ENCODE measurements at regions not wholly inside any gene's neighbourhood (a gene's known extent, or its start where the extent isn't known, plus 50 kb on each side); places are given as distances from the start of the nearest gene placed in this dataset.

DNA sequence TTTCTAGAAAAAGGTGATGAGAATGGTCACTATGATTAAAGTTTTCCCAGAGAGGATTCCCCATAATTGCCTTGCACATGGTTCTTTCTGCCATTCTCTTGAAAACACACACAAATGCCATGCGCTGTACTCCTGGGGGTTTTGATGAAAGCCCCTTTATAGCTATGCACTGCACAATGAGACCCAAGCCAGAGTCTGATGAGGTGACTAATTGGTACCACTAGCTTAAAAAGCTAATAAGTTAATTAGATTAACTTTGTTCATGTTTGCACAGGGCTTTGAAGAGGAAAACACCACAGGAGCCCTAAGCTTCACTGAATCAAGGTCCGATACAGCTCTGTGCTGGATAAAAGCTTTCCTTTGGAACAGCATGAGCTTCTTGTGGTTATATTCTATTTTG lies 132.2 kb downstream of the NKX6-1 start:
- no peak overlapping the region for H3K27ac ChIP-seq
- DNase-seq (ENCODE audit: low read depth, low spot score), result no peak
- no peaks in the 10 kb centered on the region for H3K36me3 ChIP-seq (ENCODE audit: insufficient read depth, low read length)
- no peak overlapping the region for H3K4me3 ChIP-seq
- no peak overlapping the region for H3K9ac ChIP-seq (ENCODE audit: insufficient read length)
- TF ChIP-seq EZH2 (IDR thresholded peaks at IDR 0.05) (no peak), FOXP2 (optimal IDR thresholded peaks at IDR 0.05; ENCODE audit: control extremely low read depth, extremely low read length, insufficient read depth) (no peak), POLR2AphosphoS5 (IDR thresholded peaks at IDR 0.05; ENCODE audit: borderline replicate concordance, low read depth, low read length) (no peak)
- H3K9me3 ChIP-seq (ENCODE audit: low read depth, low read length), result no peaks in the 10 kb centered on the region

GRCh38 chr4:84366161-84366560 lies 132.9 kb downstream of the NKX6-1 start:
- no peaks in the 10 kb centered on the region for H3K9me3 ChIP-seq (ENCODE audit: low read depth, low read length)
- no peak for TF ChIP-seq FOXP2 (optimal IDR thresholded peaks at IDR 0.05; ENCODE audit: control extremely low read depth, extremely low read length, insufficient read depth)
- TF ChIP-seq EZH2 (IDR thresholded peaks at IDR 0.05), result no peak
- no peak for TF ChIP-seq POLR2AphosphoS5 (IDR thresholded peaks at IDR 0.05; ENCODE audit: borderline replicate concordance, low read depth, low read length)
- no peak overlapping the region for H3K9ac ChIP-seq (ENCODE audit: insufficient read length)
- H3K4me3 ChIP-seq, result no peak overlapping the region
- H3K27ac ChIP-seq, result no peak overlapping the region
- DNase-seq (ENCODE audit: low read depth, low spot score), result peak; percentile 22
- H3K36me3 ChIP-seq (ENCODE audit: insufficient read depth, low read length), result no peaks in the 10 kb centered on the region

GRCh38 chr4:84362896-84363655 lies 136.0 kb downstream of the NKX6-1 start:
- no peak overlapping the region for H3K27ac ChIP-seq
- TF ChIP-seq FOXP2 (optimal IDR thresholded peaks at IDR 0.05; ENCODE audit: control extremely low read depth, extremely low read length, insufficient read depth), result no peak
- TF ChIP-seq EZH2 (IDR thresholded peaks at IDR 0.05), result no peak
- no peak for TF ChIP-seq POLR2AphosphoS5 (IDR thresholded peaks at IDR 0.05; ENCODE audit: borderline replicate concordance, low read depth, low read length)
- H3K9ac ChIP-seq (ENCODE audit: insufficient read length), result no peak overlapping the region
- no peak overlapping the region for H3K4me3 ChIP-seq
- no peaks in the 10 kb centered on the region for H3K9me3 ChIP-seq (ENCODE audit: low read depth, low read length)
- H3K36me3 ChIP-seq (ENCODE audit: insufficient read depth, low read length), result no peaks in the 10 kb centered on the region
- DNase-seq (ENCODE audit: low read depth, low spot score), result no peak

DNA sequence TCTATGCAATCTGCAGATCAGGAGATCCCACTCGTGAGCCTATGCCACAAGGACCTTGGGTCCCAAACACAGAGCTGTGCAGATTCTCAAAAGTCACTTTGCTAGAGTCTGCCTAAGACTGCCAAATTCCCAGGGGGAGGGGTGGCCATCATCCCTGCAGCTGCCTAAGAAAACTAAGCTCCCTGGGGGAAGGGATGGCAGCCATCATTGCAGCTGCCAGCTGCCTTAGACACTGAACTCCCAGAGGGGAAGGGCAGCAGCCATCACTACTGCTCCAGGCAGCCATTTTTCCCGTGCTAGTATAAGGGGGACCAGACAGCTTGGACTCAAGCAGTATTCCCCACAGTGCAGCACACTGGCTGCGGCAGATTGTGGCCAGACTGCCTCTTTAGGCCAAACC lies 156.9 kb downstream of the NKX6-1 start:
- Histone ChIP-seq H3K9ac (ENCODE audit: insufficient read length) (no peak overlapping the region), H3K9me3 (ENCODE audit: low read depth, low read length) (peaks cover 3% of the 10 kb centered on the region; the same call in 1 of the 2 replicates), H3K36me3 (ENCODE audit: insufficient read depth, low read length) (no peaks in the 10 kb centered on the region), H3K4me3 (no peak overlapping the region), H3K27ac (no peak overlapping the region)
- no peak for DNase-seq (ENCODE audit: low read depth, low spot score)
- TF ChIP-seq FOXP2 (optimal IDR thresholded peaks at IDR 0.05; ENCODE audit: control extremely low read depth, extremely low read length, insufficient read depth) (no peak), EZH2 (IDR thresholded peaks at IDR 0.05) (no peak), POLR2AphosphoS5 (IDR thresholded peaks at IDR 0.05; ENCODE audit: borderline replicate concordance, low read depth, low read length) (no peak)

GRCh38 chr4:84341559-84341958 lies 157.5 kb downstream of the NKX6-1 start:
- Histone ChIP-seq H3K9ac (ENCODE audit: insufficient read length) (no peak overlapping the region), H3K36me3 (ENCODE audit: insufficient read depth, low read length) (no peaks in the 10 kb centered on the region), H3K9me3 (ENCODE audit: low read depth, low read length) (peaks cover 3% of the 10 kb centered on the region; the same call in 1 of the 2 replicates), H3K4me3 (no peak overlapping the region), H3K27ac (no peak overlapping the region)
- no peak for DNase-seq (ENCODE audit: low read depth, low spot score)
- TF ChIP-seq POLR2AphosphoS5 (IDR thresholded peaks at IDR 0.05; ENCODE audit: borderline replicate concordance, low read depth, low read length), result no peak
- no peak for TF ChIP-seq EZH2 (IDR thresholded peaks at IDR 0.05)
- TF ChIP-seq FOXP2 (optimal IDR thresholded peaks at IDR 0.05; ENCODE audit: control extremely low read depth, extremely low read length, insufficient read depth), result no peak

DNA sequence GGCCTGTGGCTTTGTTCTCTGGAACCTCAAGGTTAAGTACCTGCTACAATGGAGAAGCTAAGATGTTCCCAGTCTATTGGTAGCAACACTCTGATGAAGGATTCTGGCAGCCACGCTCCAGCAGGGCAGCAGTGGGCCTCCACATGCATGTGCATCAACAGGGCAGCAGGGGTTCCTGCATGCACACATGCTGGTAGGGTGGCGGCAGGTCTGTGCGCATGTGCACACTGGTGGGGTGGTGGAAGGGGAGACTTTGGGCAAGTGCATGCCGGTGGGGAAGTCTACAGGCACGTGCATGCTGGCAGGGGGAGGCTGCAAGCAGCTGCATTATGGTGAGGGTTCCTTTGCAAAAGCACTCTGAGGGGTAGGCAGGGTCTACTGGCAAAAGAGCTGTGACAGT lies 160.7 kb downstream of the NKX6-1 start:
- Histone ChIP-seq H3K4me3 (no peak overlapping the region), H3K9ac (ENCODE audit: insufficient read length) (no peak overlapping the region), H3K36me3 (ENCODE audit: insufficient read depth, low read length) (no peaks in the 10 kb centered on the region), H3K27ac (no peak overlapping the region), H3K9me3 (ENCODE audit: low read depth, low read length) (no peaks in the 10 kb centered on the region; the same call in 1 of the 2 replicates)
- no peak for DNase-seq (ENCODE audit: low read depth, low spot score)
- TF ChIP-seq POLR2AphosphoS5 (IDR thresholded peaks at IDR 0.05; ENCODE audit: borderline replicate concordance, low read depth, low read length), result no peak
- TF ChIP-seq FOXP2 (optimal IDR thresholded peaks at IDR 0.05; ENCODE audit: control extremely low read depth, extremely low read length, insufficient read depth), result no peak
- no peak for TF ChIP-seq EZH2 (IDR thresholded peaks at IDR 0.05)

- Histone ChIP-seq H3K4me3 (no peak overlapping the region), H3K9me3 (ENCODE audit: low read depth, low read length) (no peaks in the 10 kb centered on the region), H3K9ac (ENCODE audit: insufficient read length) (no peak overlapping the region), H3K36me3 (ENCODE audit: insufficient read depth, low read length) (no peaks in the 10 kb centered on the region), H3K27ac (no peak overlapping the region)
- DNase-seq (ENCODE audit: low read depth, low spot score), result no peak
- TF ChIP-seq POLR2AphosphoS5 (IDR thresholded peaks at IDR 0.05; ENCODE audit: borderline replicate concordance, low read depth, low read length) (no peak), FOXP2 (optimal IDR thresholded peaks at IDR 0.05; ENCODE audit: control extremely low read depth, extremely low read length, insufficient read depth) (no peak), EZH2 (IDR thresholded peaks at IDR 0.05) (no peak)
Measured at GRCh38 chr4:84336964-84337705, 162.0 kb downstream of the NKX6-1 start.

DNA sequence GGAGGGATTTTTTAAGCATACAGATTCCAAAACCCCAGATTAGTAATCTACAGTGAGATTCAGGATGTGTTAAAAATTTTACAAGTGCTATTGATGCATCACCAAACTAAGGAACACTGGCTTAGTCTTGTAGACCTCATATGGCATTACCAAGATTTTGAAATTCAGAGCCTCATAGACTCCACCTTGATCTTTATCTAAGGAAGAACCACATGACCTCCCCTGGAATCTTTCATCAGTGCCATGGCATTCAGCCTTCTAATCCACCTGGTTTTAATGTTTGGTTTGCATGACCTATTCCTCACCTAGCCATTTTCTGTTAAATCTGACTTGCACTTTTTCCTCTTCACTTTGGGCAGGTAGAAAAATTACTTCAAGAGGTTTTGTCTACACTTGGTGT lies 171.6 kb downstream of the NKX6-1 start:
- no peak overlapping the region for H3K27ac ChIP-seq
- H3K9ac ChIP-seq (ENCODE audit: insufficient read length), result no peak overlapping the region
- TF ChIP-seq FOXP2 (optimal IDR thresholded peaks at IDR 0.05; ENCODE audit: control extremely low read depth, extremely low read length, insufficient read depth), result no peak
- no peak for TF ChIP-seq EZH2 (IDR thresholded peaks at IDR 0.05)
- no peak for DNase-seq (ENCODE audit: low read depth, low spot score)
- H3K4me3 ChIP-seq, result no peak overlapping the region
- no peaks in the 10 kb centered on the region for H3K9me3 ChIP-seq (ENCODE audit: low read depth, low read length)
- H3K36me3 ChIP-seq (ENCODE audit: insufficient read depth, low read length), result no peaks in the 10 kb centered on the region
